NB4 (cell line): ENCODE measurements at regions not wholly inside any gene's neighbourhood (a gene's known extent, or its start where the extent isn't known, plus 50 kb on each side); places are given as distances from the start of the nearest gene placed in this dataset.

Experiments
- DNase-seq: peaks from one replicate; pipeline ENCODE4 v3.0.0; 2010; ENCODE audit warnings: low read depth
- H3K4me3 ChIP-seq: one replicate; pipeline ENCODE4 v1.5.1; 2011; ENCODE audit warnings: mild to moderate bottlenecking, low read depth, low read length, moderate library complexity
- CTCF ChIP-seq: IDR thresholded peaks from one replicate; pipeline ENCODE4 v1.5.1; 2012; ENCODE audit warnings: low read depth, low read length
- MAX ChIP-seq: IDR thresholded peaks from 2 replicates; pipeline ENCODE4 v1.6.1; 2011; ENCODE audit warnings: low read depth, low read length
- MYC ChIP-seq: IDR thresholded peaks from 2 replicates; pipeline ENCODE4 v1.6.1; 2011; ENCODE audit warnings: low read depth, low read length
- POLR2A ChIP-seq: IDR thresholded peaks from 2 replicates; pipeline ENCODE4 v1.6.1; 2011; ENCODE audit warnings: mild to moderate bottlenecking; ENCODE audit not compliant: insufficient read length; ENCODE audit errors: extremely low read depth

GRCh38 chr5:40288800-40289485 lies 390.8 kb upstream of the PTGER4 start:
- TF ChIP-seq MAX: no peak
- TF ChIP-seq CTCF: no peak
- no peak for TF ChIP-seq MYC
- no peak for TF ChIP-seq POLR2A
- no peak for DNase-seq

GRCh38 chr5:40284863-40285262 lies 394.9 kb upstream of the PTGER4 start:
- no peak for TF ChIP-seq MAX
- no peak for TF ChIP-seq CTCF
- TF ChIP-seq POLR2A: no peak
- TF ChIP-seq MYC: no peak
- no peak overlapping the region for H3K4me3 ChIP-seq
- DNase-seq: no peak

More at GRCh38 chr5:40288800-40289485, 390.8 kb upstream of the PTGER4 start:
- no peak overlapping the region for H3K4me3 ChIP-seq

GRCh38 chr5:40278881-40279280 lies 400.8 kb upstream of the PTGER4 start:
- H3K4me3 ChIP-seq: no peak overlapping the region
- DNase-seq: no peak
- TF ChIP-seq MAX: no peak
- TF ChIP-seq POLR2A: no peak
- TF ChIP-seq MYC: no peak
- no peak for TF ChIP-seq CTCF

- H3K4me3 ChIP-seq: no peak overlapping the region
- TF ChIP-seq POLR2A (no peak), MYC (no peak), CTCF (no peak), MAX (no peak)
- no peak for DNase-seq
These were observed 402.4 kb upstream of the PTGER4 start for GRCh38 chr5:40277161-40277906.

- TF ChIP-seq MYC (no peak), POLR2A (no peak), MAX (no peak), CTCF (no peak)
- no peak for DNase-seq
- H3K4me3 ChIP-seq: no peak overlapping the region
These were observed 403.2 kb upstream of the PTGER4 start for GRCh38 chr5:40276426-40277102.
